Lower leg skin (tissue), 3 donors: ENCODE measurements at regions not wholly inside any gene's neighbourhood (a gene's known extent, or its start where the extent isn't known, plus 50 kb on each side); places are given as distances from the start of the nearest gene placed in this dataset.

Experiments used
- POLR2A ChIP-seq, 2 donors: fragments of 450-650 bp; IDR thresholded peaks; one replicate each; pipeline ENCODE4 v1.6.1; 2016 to 2017; ENCODE audit warnings: antibody characterized with exemption in 2 of 2, mild to moderate bottlenecking in 1 of 2, moderate library complexity in 1 of 2
- TF ChIP-seq, protein P1 (sequence below), 3 donors: fragments of 450-650 bp; IDR thresholded peaks; one replicate each; pipeline ENCODE4 v1.5.1; 2016; ENCODE audit warnings: antibody characterized with exemption in 3 of 3, mild to moderate bottlenecking in 3 of 3, moderate library complexity in 2 of 3

GRCh38 chr6:121733234-121733633, 297.8 kb downstream of the GJA1 start:
- TF ChIP-seq, protein P1, sequence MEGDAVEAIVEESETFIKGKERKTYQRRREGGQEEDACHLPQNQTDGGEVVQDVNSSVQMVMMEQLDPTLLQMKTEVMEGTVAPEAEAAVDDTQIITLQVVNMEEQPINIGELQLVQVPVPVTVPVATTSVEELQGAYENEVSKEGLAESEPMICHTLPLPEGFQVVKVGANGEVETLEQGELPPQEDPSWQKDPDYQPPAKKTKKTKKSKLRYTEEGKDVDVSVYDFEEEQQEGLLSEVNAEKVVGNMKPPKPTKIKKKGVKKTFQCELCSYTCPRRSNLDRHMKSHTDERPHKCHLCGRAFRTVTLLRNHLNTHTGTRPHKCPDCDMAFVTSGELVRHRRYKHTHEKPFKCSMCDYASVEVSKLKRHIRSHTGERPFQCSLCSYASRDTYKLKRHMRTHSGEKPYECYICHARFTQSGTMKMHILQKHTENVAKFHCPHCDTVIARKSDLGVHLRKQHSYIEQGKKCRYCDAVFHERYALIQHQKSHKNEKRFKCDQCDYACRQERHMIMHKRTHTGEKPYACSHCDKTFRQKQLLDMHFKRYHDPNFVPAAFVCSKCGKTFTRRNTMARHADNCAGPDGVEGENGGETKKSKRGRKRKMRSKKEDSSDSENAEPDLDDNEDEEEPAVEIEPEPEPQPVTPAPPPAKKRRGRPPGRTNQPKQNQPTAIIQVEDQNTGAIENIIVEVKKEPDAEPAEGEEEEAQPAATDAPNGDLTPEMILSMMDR (IDR thresholded peaks at IDR 0.05), result no peak
- TF ChIP-seq POLR2A (IDR thresholded peaks at IDR 0.05), result no peak
